Testis (tissue), 2 donors: ENCODE measurements at regions not wholly inside any gene's neighbourhood (a gene's known extent, or its start where the extent isn't known, plus 50 kb on each side); places are given as distances from the start of the nearest gene placed in this dataset.

ENCODE experiments used
- DNase-seq: peaks from one replicate; pipeline ENCODE4 v3.0.0-alpha.2; 2019
- H3K27ac ChIP-seq, 2 donors: fragments of 200-600 bp; sonication (generic); one replicate each; pipeline ENCODE4 v1.5.1; 2019
- H3K27me3 ChIP-seq: fragments of 200-600 bp; sonication (generic); one replicate; pipeline ENCODE4 v1.5.1; 2019
- H3K36me3 ChIP-seq: fragments of 200-600 bp; sonication (generic); one replicate; pipeline ENCODE4 v1.5.1; 2017; ENCODE audit warnings: low read depth; ENCODE audit errors: missing control alignments
- H3K4me1 ChIP-seq: fragments of 200-600 bp; sonication (generic); one replicate; pipeline ENCODE4 v1.5.1; 2019
- H3K4me3 ChIP-seq, 2 donors: fragments of 200-600 bp; sonication (generic); one replicate each; pipeline ENCODE4 v1.5.1; 2017 to 2019
- H3K9me3 ChIP-seq: fragments of 200-600 bp; sonication (generic); one replicate; pipeline ENCODE4 v1.5.1; 2017
- CTCF ChIP-seq, 3 experiments: fragments of 450-650 bp in 2 of 3; fragments of 200-600 bp in 1 of 3; sonication (generic) in 1 of 3; IDR thresholded peaks; one replicate each; pipeline ENCODE4 v1.5.1; 2016 to 2019; ENCODE audit warnings: antibody characterized with exemption in 3 of 3, mild to moderate bottlenecking in 2 of 3, moderate library complexity in 1 of 3
- POLR2A ChIP-seq: fragments of 450-650 bp; IDR thresholded peaks from one replicate; pipeline ENCODE4 v1.6.1; 2017; ENCODE audit warnings: antibody characterized with exemption, mild to moderate bottlenecking, moderate library complexity
- WGBS, 2 donors: methylation state at CpG; one replicate each; pipeline ENCODE4 v1.1.5; 2018; 5-methylcytosine and 5-hydroxymethylcytosine counted together
- intact Hi-C: fragments of 100-400 bp; cut with DNase I; formaldehyde crosslinking; loops from one replicate; pipeline ENCODE4 v1.15.1; 2023; ENCODE audit warnings: low total_unique reads

- WGBS, 2 donors: 48 to 57% methylated on average over 5 of the region's 5 CpGs
Observed at GRCh38 chr13:106691341-106691740, 123.4 kb upstream of the ARGLU1 start.

GRCh38 chr13:106690779-106691178 is 122.8 kb upstream of the ARGLU1 start:
- Histone ChIP-seq H3K27me3 (no peaks in the 10 kb centered on the region), H3K27ac (no peak overlapping the region), H3K4me3 (no peak overlapping the region), H3K36me3 (no peaks in the 10 kb centered on the region), H3K9me3 (no peaks in the 10 kb centered on the region), H3K4me1 (no peaks in the 10 kb centered on the region)
- no peak for DNase-seq
- intact Hi-C loops: no loop called here
- no peak for TF ChIP-seq POLR2A
- TF ChIP-seq CTCF (IDR thresholded peaks at IDR 0.05): no peak
- 45 to 57% methylated on average over 6 of the region's 6 CpGs for WGBS, 2 donors

More at GRCh38 chr13:106691341-106691740, 123.4 kb upstream of the ARGLU1 start:
- no peak for DNase-seq
- TF ChIP-seq POLR2A (no peak), CTCF (IDR thresholded peaks at IDR 0.05) (no peak)
- Histone ChIP-seq H3K36me3 (no peaks in the 10 kb centered on the region), H3K4me3 (no peak overlapping the region), H3K27me3 (no peaks in the 10 kb centered on the region), H3K9me3 (no peaks in the 10 kb centered on the region), H3K27ac (no peak overlapping the region), H3K4me1 (no peaks in the 10 kb centered on the region)
- intact Hi-C loops: no loop called here

- no peaks in the 10 kb centered on the region for H3K9me3 ChIP-seq
- no peak overlapping the region for H3K27ac ChIP-seq
- intact Hi-C loops: no loop called here
- 80 to 81% methylated on average over 1 of the region's 1 CpG for WGBS, 2 donors
- H3K4me3 ChIP-seq: no peak overlapping the region
- H3K4me1 ChIP-seq: no peaks in the 10 kb centered on the region
- DNase-seq: no peak
- no peaks in the 10 kb centered on the region for H3K36me3 ChIP-seq
- TF ChIP-seq CTCF (IDR thresholded peaks at IDR 0.05): no peak
- TF ChIP-seq POLR2A: no peak
- H3K27me3 ChIP-seq: no peaks in the 10 kb centered on the region
Observed at GRCh38 chr13:106689906-106690305, 122.0 kb upstream of the ARGLU1 start.

- Histone ChIP-seq H3K9me3 (no peaks in the 10 kb centered on the region), H3K27ac (no peak overlapping the region), H3K36me3 (no peaks in the 10 kb centered on the region), H3K4me3 (no peak overlapping the region), H3K4me1 (no peaks in the 10 kb centered on the region), H3K27me3 (no peaks in the 10 kb centered on the region)
- intact Hi-C loops: no loop called here
- no peak for DNase-seq
- WGBS, 2 donors: 71 to 79% methylated on average over 1 of the region's 1 CpG
- TF ChIP-seq CTCF (IDR thresholded peaks at IDR 0.05) (no peak), POLR2A (no peak)
Observed at GRCh38 chr13:106688940-106689339, 121.0 kb upstream of the ARGLU1 start.

- H3K4me1 ChIP-seq: peaks cover 3% of the 10 kb centered on the region
- H3K4me3 ChIP-seq: no peak overlapping the region
- 48 to 57% methylated on average over 3 of the region's 3 CpGs for WGBS, 2 donors
- H3K36me3 ChIP-seq: no peaks in the 10 kb centered on the region
- TF ChIP-seq POLR2A (no peak), CTCF (IDR thresholded peaks at IDR 0.05) (no peak)
- no peaks in the 10 kb centered on the region for H3K9me3 ChIP-seq
- H3K27ac ChIP-seq: no peak overlapping the region
- intact Hi-C loops: no loop called here
- H3K27me3 ChIP-seq: no peaks in the 10 kb centered on the region
- DNase-seq: no peak
Observed at GRCh38 chr13:106686163-106686562, 118.2 kb upstream of the ARGLU1 start.
